ENCODE measurements at regions not wholly inside any gene's neighbourhood (a gene's known extent, or its start where the extent isn't known, plus 50 kb on each side); places are given as distances from the start of the nearest gene placed in this dataset.

- no peak for TF ChIP-seq CTCF (IDR thresholded peaks at IDR 0.05; ENCODE audit: poor library complexity)
- TF ChIP-seq EZH2 (IDR thresholded peaks at IDR 0.05; ENCODE audit: borderline replicate concordance) = no peak
These were observed 82.4 kb downstream of the NR2F2 start for GRCh38 chr15:96412906-96413231.
